HG02571 (cell line): ENCODE measurements at regions not wholly inside any gene's neighbourhood (a gene's known extent, or its start where the extent isn't known, plus 50 kb on each side); places are given as distances from the start of the nearest gene placed in this dataset.

Experiments used
- ATAC-seq: cut with Tn5 transposase; IDR thresholded peaks from one replicate; pipeline ENCODE4 v1.9.1; 2021; ENCODE audit warnings: mild to moderate bottlenecking, moderate library complexity; ENCODE audit not compliant: unreplicated experiment

- ATAC-seq = no peak
Observed at GRCh38 chr6:141593311-141593710, 539.4 kb upstream of the GJE1 start.

GRCh38 chr6:141587482-141588266 is 545.1 kb upstream of the GJE1 start:
- ATAC-seq = no peak

- ATAC-seq = no peak
Observed at GRCh38 chr6:141580988-141581552, 551.7 kb upstream of the GJE1 start.

GRCh38 chr6:141580131-141580530 is 552.6 kb upstream of the GJE1 start:
- ATAC-seq = no peak

GRCh38 chr6:141576751-141577150 is 556.0 kb upstream of the GJE1 start:
- ATAC-seq = no peak

GRCh38 chr6:141562851-141563763 is 569.6 kb upstream of the GJE1 start:
- peak; percentile 91 for ATAC-seq

GRCh38 chr6:141562186-141562811 is 570.4 kb upstream of the GJE1 start:
- ATAC-seq = peak; percentile 29

- ATAC-seq = no peak
Observed at GRCh38 chr6:141561154-141561553, 571.6 kb upstream of the GJE1 start.

- ATAC-seq = peak; percentile 57
Observed at GRCh38 chr6:141552463-141552862, 580.3 kb upstream of the GJE1 start.

GRCh38 chr6:141552031-141552430 is 580.7 kb upstream of the GJE1 start:
- ATAC-seq = no peak

- ATAC-seq = no peak
Observed at GRCh38 chr6:141551318-141551717, 581.4 kb upstream of the GJE1 start.

- no peak for ATAC-seq
Observed at GRCh38 chr6:141550471-141550870, 582.3 kb upstream of the GJE1 start.

GRCh38 chr6:141548966-141549365 is 583.8 kb upstream of the GJE1 start:
- ATAC-seq = no peak

- no peak for ATAC-seq
Observed at GRCh38 chr6:141541581-141542324, 591.0 kb upstream of the GJE1 start.

- ATAC-seq = no peak
Observed at GRCh38 chr6:141540207-141540606, 592.5 kb upstream of the GJE1 start.

- no peak for ATAC-seq
Observed at GRCh38 chr6:141539617-141540016, 593.1 kb upstream of the GJE1 start.

- ATAC-seq = no peak
Observed at GRCh38 chr6:141532211-141532610, 600.5 kb upstream of the GJE1 start.

GRCh38 chr6:141531040-141531439 is 601.7 kb upstream of the GJE1 start:
- ATAC-seq = no peak

GRCh38 chr6:141528596-141528995 is 604.1 kb upstream of the GJE1 start:
- ATAC-seq = no peak

GRCh38 chr6:141526985-141527384 is 605.7 kb upstream of the GJE1 start:
- ATAC-seq = no peak
